Testis (tissue), 2 donors: ENCODE measurements at regions not wholly inside any gene's neighbourhood (a gene's known extent, or its start where the extent isn't known, plus 50 kb on each side); places are given as distances from the start of the nearest gene placed in this dataset.

Source experiments
- CTCF ChIP-seq, 3 experiments: fragments of 450-650 bp in 2 of 3; fragments of 200-600 bp in 1 of 3; sonication (generic) in 1 of 3; IDR thresholded peaks; one replicate each; pipeline ENCODE4 v1.5.1; 2016 to 2019; ENCODE audit warnings: antibody characterized with exemption in 3 of 3, mild to moderate bottlenecking in 2 of 3, moderate library complexity in 1 of 3
- POLR2A ChIP-seq: fragments of 450-650 bp; IDR thresholded peaks from one replicate; pipeline ENCODE4 v1.6.1; 2017; ENCODE audit warnings: antibody characterized with exemption, mild to moderate bottlenecking, moderate library complexity

- TF ChIP-seq CTCF (IDR thresholded peaks at IDR 0.05) (no peak), POLR2A (no peak)
Observed at GRCh38 chrX:39318506-39319343, 517.5 kb downstream of the MID1IP1 start.
